Esophagus muscularis mucosa (tissue), 3 donors: ENCODE measurements at regions not wholly inside any gene's neighbourhood (a gene's known extent, or its start where the extent isn't known, plus 50 kb on each side); places are given as distances from the start of the nearest gene placed in this dataset.

Experiments used
- POLR2A ChIP-seq: fragments of 450-650 bp; IDR thresholded peaks from one replicate; pipeline ENCODE4 v1.6.1; 2017; ENCODE audit warnings: antibody characterized with exemption, moderate library complexity, mild to moderate bottlenecking, low read depth
- TF ChIP-seq, protein P1 (sequence below), 3 experiments: fragments of 200-600 bp in 2 of 3; fragments of 450-650 bp in 1 of 3; sonication (generic) in 2 of 3; IDR thresholded peaks; one replicate each; pipeline ENCODE4 v1.5.1; 2017 to 2019; ENCODE audit warnings: antibody characterized with exemption in 3 of 3, mild to moderate bottlenecking in 2 of 3, moderate library complexity in 1 of 3

DNA sequence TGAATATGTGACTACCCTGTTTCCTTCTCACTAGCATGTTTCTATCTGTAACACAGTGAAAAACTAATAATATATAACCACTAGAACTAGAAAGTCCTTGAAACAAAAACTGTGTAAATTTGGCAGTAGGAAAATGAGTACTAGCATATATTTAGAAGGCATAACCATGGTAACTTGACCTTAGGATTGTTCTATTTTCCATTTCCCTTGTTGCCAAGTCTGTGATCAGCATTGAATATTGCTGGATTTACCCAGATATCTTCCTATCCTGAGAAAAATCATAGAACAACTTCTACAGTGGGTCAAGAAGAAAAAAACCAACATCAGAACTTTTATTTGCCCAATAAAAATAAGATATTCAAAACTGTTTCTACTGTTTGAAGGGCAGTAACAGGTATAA is 563.9 kb upstream of the NRXN1 start:
- no peak for TF ChIP-seq POLR2A
- TF ChIP-seq, protein P1, sequence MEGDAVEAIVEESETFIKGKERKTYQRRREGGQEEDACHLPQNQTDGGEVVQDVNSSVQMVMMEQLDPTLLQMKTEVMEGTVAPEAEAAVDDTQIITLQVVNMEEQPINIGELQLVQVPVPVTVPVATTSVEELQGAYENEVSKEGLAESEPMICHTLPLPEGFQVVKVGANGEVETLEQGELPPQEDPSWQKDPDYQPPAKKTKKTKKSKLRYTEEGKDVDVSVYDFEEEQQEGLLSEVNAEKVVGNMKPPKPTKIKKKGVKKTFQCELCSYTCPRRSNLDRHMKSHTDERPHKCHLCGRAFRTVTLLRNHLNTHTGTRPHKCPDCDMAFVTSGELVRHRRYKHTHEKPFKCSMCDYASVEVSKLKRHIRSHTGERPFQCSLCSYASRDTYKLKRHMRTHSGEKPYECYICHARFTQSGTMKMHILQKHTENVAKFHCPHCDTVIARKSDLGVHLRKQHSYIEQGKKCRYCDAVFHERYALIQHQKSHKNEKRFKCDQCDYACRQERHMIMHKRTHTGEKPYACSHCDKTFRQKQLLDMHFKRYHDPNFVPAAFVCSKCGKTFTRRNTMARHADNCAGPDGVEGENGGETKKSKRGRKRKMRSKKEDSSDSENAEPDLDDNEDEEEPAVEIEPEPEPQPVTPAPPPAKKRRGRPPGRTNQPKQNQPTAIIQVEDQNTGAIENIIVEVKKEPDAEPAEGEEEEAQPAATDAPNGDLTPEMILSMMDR (IDR thresholded peaks at IDR 0.05) = no peak
